Panc1 (cell line): ENCODE measurements at regions not wholly inside any gene's neighbourhood (a gene's known extent, or its start where the extent isn't known, plus 50 kb on each side); places are given as distances from the start of the nearest gene placed in this dataset.

Source experiments
- ATAC-seq: fragments of 200-7000 bp; cut with Tn5 transposase; 2 replicates; pipeline ENCODE4 v1.9.1; 2020; ENCODE audit warnings: mild to moderate bottlenecking, moderate library complexity
- BruUV-seq: library from RNA; stranded (reverse); fragments of 400-500 nt; replicated peaks from 2 replicates; lab custom pipeline; 2021; lab: Mats Ljungman, UMichigan
- CTCF ChIA-PET: fragments of 300-600 bp; sonication (Branson Sonifier 250); formaldehyde crosslinking; loops from one replicate; lab custom pipeline; 2022; ENCODE audit warnings: antibody characterized with exemption; lab: Charles Lee
- POLR2A ChIA-PET: fragments of 300-600 bp; sonication (Branson Sonifier 250); formaldehyde crosslinking; loops from one replicate; lab custom pipeline; 2022; ENCODE audit warnings: antibody characterized with exemption; lab: Charles Lee
- DNase-seq: peaks from one replicate; pipeline ENCODE4 v3.0.0-alpha.2; 2010; ENCODE audit warnings: low read depth, low spot score
- H3K27ac ChIP-seq: 2 replicates; pipeline ENCODE4 v1.5.1; 2011; ENCODE audit warnings: mild to moderate bottlenecking, low read length, inconsistent platforms
- H3K27me3 ChIP-seq: fragments of 200-500 bp; sonication (Bioruptor generic); 2 replicates; pipeline ENCODE4 v1.6.0; 2014; ENCODE audit warnings: low read length, inconsistent platforms; ENCODE audit not compliant: control insufficient read depth, insufficient read depth
- H3K36me3 ChIP-seq: fragments of 200-500 bp; sonication (Bioruptor generic); 2 replicates; pipeline ENCODE4 v1.5.1; 2014; ENCODE audit warnings: inconsistent platforms, mild to moderate bottlenecking, low read length, moderate library complexity; ENCODE audit not compliant: control insufficient read depth, insufficient read depth
- H3K4me1 ChIP-seq: 2 replicates; pipeline ENCODE4 v1.5.1; 2011; ENCODE audit warnings: inconsistent platforms, mild to moderate bottlenecking, low read length, moderate library complexity; ENCODE audit not compliant: control insufficient read depth, insufficient read depth
- H3K4me3 ChIP-seq, 2 experiments: 2 replicates each; pipeline ENCODE4 v1.5.1; 2011 to 2012; ENCODE audit warnings: low read depth in 2 of 2, low read length in 2 of 2, mild to moderate bottlenecking in 2 of 2, inconsistent platforms in 1 of 2, moderate library complexity in 1 of 2
- H3K9me3 ChIP-seq: fragments of 200-500 bp; sonication (Bioruptor generic); 2 replicates; pipeline ENCODE4 v1.5.1; 2014; ENCODE audit warnings: low read depth, mild to moderate bottlenecking, inconsistent platforms, low read length, moderate library complexity; ENCODE audit not compliant: control insufficient read depth, insufficient read depth
- POLR2AphosphoS5 ChIP-seq: IDR thresholded peaks from 2 replicates; pipeline ENCODE4 v1.6.1; 2012; ENCODE audit warnings: mild to moderate bottlenecking, low read depth, low read length, moderate library complexity
- REST ChIP-seq, 2 experiments: IDR thresholded peaks; 2 replicates each; pipeline ENCODE4 v1.6.1; 2011 to 2012; ENCODE audit warnings: low read depth in 2 of 2, control low read depth in 1 of 2, low read length in 1 of 2, mild to moderate bottlenecking in 1 of 2, moderate library complexity in 1 of 2; ENCODE audit not compliant: insufficient read depth in 1 of 2
- SIN3A ChIP-seq: IDR thresholded peaks from 2 replicates; pipeline ENCODE4 v1.6.1; 2012; ENCODE audit warnings: low read depth, mild to moderate bottlenecking, low read length, moderate library complexity, borderline replicate concordance; ENCODE audit not compliant: insufficient read depth
- TCF7L2 ChIP-seq: IDR thresholded peaks from 2 replicates; pipeline ENCODE4 v1.6.1; 2011; ENCODE audit warnings: mild to moderate bottlenecking, low read depth, low read length, inconsistent platforms
- in situ Hi-C: cut with HindIII; loops from 2 replicates; pipeline ENCODE4 v1.10.0; 2016; ENCODE audit warnings: low sequenced_read_pairs, low pct_unique_long_range_greater_than_20kb
- intact Hi-C: fragments of 100-400 bp; cut with micrococcal nuclease; formaldehyde crosslinking; loops from one replicate; pipeline ENCODE4 v1.10.0; 2022; ENCODE audit not compliant: unreplicated experiment
- TF ChIP-seq, protein P1 (sequence below): fragments of 450-650 bp; IDR thresholded peaks from 2 replicates; pipeline ENCODE4 v1.5.1; 2017; ENCODE audit warnings: mild to moderate bottlenecking

DNA sequence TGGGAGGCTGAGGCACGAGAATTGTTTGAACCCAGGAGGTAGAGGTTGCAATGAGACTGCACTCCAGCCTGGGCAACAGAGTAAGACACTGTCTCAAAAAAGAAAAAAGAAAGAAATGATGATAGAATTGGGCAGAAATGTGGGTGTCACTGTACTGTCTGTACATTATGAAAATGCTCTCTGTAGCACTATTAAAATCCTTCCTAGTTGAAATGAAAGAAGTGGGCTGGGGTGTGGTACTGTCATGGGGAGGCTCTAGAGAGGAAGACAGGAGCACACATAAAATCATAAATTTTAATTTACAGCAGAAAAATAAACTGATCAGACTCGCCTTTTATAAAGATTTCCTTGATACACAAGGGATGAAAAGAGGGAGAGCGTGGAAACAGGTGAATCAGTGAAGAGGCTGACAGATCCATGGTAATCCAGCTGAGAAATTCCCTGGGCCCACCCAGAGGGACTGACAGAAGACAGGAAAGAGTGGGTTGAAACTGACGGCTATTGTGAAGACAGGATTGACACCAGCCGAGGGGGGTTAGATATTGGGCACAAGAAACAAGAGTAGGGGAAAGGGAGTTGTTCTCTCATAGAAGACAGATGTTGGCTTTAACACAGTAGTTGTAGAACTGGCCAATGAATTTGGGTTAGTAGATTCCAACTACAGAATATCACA is 96.4 kb upstream of the ATL2 start:
- Histone ChIP-seq H3K27me3 (no peaks in the 10 kb centered on the region; the same call in 1 of the 2 replicates), H3K4me1 (no peaks in the 10 kb centered on the region), H3K36me3 (no peaks in the 10 kb centered on the region), H3K27ac (no peak overlapping the region), H3K4me3 (no peak overlapping the region), H3K9me3 (no peaks in the 10 kb centered on the region)
- in situ Hi-C loops (no loop called here), intact Hi-C loops (no loop called here)
- POLR2A ChIA-PET: no interaction called here
- DNase-seq (no peak), ATAC-seq (no peak)
- CTCF ChIA-PET: no interaction called here
- no TSS peak for BruUV-seq
- TF ChIP-seq, protein P1, sequence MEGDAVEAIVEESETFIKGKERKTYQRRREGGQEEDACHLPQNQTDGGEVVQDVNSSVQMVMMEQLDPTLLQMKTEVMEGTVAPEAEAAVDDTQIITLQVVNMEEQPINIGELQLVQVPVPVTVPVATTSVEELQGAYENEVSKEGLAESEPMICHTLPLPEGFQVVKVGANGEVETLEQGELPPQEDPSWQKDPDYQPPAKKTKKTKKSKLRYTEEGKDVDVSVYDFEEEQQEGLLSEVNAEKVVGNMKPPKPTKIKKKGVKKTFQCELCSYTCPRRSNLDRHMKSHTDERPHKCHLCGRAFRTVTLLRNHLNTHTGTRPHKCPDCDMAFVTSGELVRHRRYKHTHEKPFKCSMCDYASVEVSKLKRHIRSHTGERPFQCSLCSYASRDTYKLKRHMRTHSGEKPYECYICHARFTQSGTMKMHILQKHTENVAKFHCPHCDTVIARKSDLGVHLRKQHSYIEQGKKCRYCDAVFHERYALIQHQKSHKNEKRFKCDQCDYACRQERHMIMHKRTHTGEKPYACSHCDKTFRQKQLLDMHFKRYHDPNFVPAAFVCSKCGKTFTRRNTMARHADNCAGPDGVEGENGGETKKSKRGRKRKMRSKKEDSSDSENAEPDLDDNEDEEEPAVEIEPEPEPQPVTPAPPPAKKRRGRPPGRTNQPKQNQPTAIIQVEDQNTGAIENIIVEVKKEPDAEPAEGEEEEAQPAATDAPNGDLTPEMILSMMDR: no peak
- TF ChIP-seq SIN3A (no peak), POLR2AphosphoS5 (no peak)

- H3K36me3 ChIP-seq: no peaks in the 10 kb centered on the region
- H3K27ac ChIP-seq: no peak overlapping the region
- ChIA-PET CTCF (interaction anchor here (0.7 kb wide), 1 partner anchor 8 kb away, joined by 3 read pairs; no protein-coding TSS in a partner anchor), POLR2A (no interaction called here)
- no peak overlapping the region for H3K4me3 ChIP-seq
- H3K9me3 ChIP-seq: no peaks in the 10 kb centered on the region
- intact Hi-C loops: no loop called here
- in situ Hi-C loops: no loop called here
- no TSS peak for BruUV-seq
- no peak for ATAC-seq
- H3K27me3 ChIP-seq: no peaks in the 10 kb centered on the region; the same call in 1 of the 2 replicates
- TF ChIP-seq, protein P1: no peak
- TF ChIP-seq SIN3A: no peak
- no peak for TF ChIP-seq TCF7L2
- TF ChIP-seq REST (IDR thresholded peaks at IDR 0.05; ENCODE audit: insufficient read depth in 1 of 2, low read depth in 2 of 2, low read length in 1 of 2): no peak
- no peak for TF ChIP-seq POLR2AphosphoS5
- no peaks in the 10 kb centered on the region for H3K4me1 ChIP-seq
- no peak for DNase-seq
Measured at GRCh38 chr2:38470115-38470514, 93.0 kb upstream of the ATL2 start.
